T-cell (primary cell): ENCODE measurements at regions not wholly inside any gene's neighbourhood (a gene's known extent, or its start where the extent isn't known, plus 50 kb on each side); places are given as distances from the start of the nearest gene placed in this dataset.
"Not testable (repeated sequence)": the region's sequence is repeated elsewhere in the genome, so short reads cannot be mapped to it uniquely, and the experiment has no call there.

ENCODE experiments used
- ATAC-seq, 4 experiments: fragments of 200-7000 bp in 3 of 4; fragments of 150-1000 bp in 1 of 4; cut with Tn5 transposase; replicated peaks in 1 of 4; 1 replicate in 3 of 4; 2 replicates in 1 of 4; pipeline ENCODE4 v1.10.0; 2021; ENCODE audit warnings: moderate library complexity in 3 of 4, mild to moderate bottlenecking in 2 of 4, moderate number of reproducible peaks in 1 of 4
- CTCF ChIA-PET, 2 donors: fragments of 300-600 bp; sonication (Branson Sonifier 250); formaldehyde crosslinking; loops; one replicate each; lab custom pipeline; 2022; ENCODE audit warnings: antibody characterized with exemption in 2 of 2; lab: Charles Lee
- POLR2A ChIA-PET, 2 donors: fragments of 300-600 bp; sonication (Branson Sonifier 250); formaldehyde crosslinking; loops; one replicate each; lab custom pipeline; 2022; ENCODE audit warnings: antibody characterized with exemption in 2 of 2; lab: Charles Lee
- DNase-seq, 35 experiments: peaks; one replicate each; pipeline versions ENCODE4 v3.0.0 to v3.0.0-alpha.2; 2013 to 2023
- H3K27ac ChIP-seq: one replicate; pipeline ENCODE4 v1.5.1; 2013; ENCODE audit warnings: low read length
- H3K27me3 ChIP-seq, 2 experiments: replicated peaks in 1 of 2; 1 replicate in 1 of 2; 2 replicates in 1 of 2; pipeline versions ENCODE4 v1.6.1 to v1.7.0; 2013; ENCODE audit warnings: low read length in 1 of 2, mixed read lengths in 1 of 2; ENCODE audit not compliant: control insufficient read depth in 2 of 2, insufficient read depth in 2 of 2; ENCODE audit errors: extremely low read depth in 1 of 2
- H3K36me3 ChIP-seq, 2 donors: 1 replicate in 1 of 2; 2 replicates in 1 of 2; pipeline versions ENCODE4 v1.6.1 to v1.7.0; 2013; ENCODE audit warnings: low read length in 1 of 2; ENCODE audit not compliant: control insufficient read depth in 2 of 2, insufficient read depth in 1 of 2; ENCODE audit errors: extremely low read depth in 1 of 2
- H3K4me1 ChIP-seq, 2 experiments: 1 replicate in 1 of 2; 2 replicates in 1 of 2; pipeline versions ENCODE4 v1.6.1 to v1.7.0; 2013; ENCODE audit warnings: low read length in 2 of 2, mixed read lengths in 1 of 2; ENCODE audit not compliant: insufficient read depth in 2 of 2, control insufficient read depth in 1 of 2; ENCODE audit errors: extremely low read depth in 1 of 2
- H3K4me3 ChIP-seq, 2 donors: 1 replicate in 1 of 2; 2 replicates in 1 of 2; pipeline versions ENCODE4 v1.5.1 to v1.7.0; 2013; ENCODE audit warnings: mild to moderate bottlenecking in 2 of 2, low read length in 1 of 2, moderate library complexity in 1 of 2; ENCODE audit not compliant: control insufficient read depth in 1 of 2; ENCODE audit errors: extremely low read depth in 1 of 2
- H3K9me3 ChIP-seq: 2 replicates; pipeline ENCODE4 v1.7.0; 2013
- H3K27ac Mint-ChIP-seq, 2 donors: one replicate each; pipeline ENCODE4 v1.8.0; 2020 to 2021; ENCODE audit warnings: mild to moderate bottlenecking in 2 of 2, mixed read lengths in 2 of 2
- H3K27me3 Mint-ChIP-seq, 2 donors: one replicate each; pipeline ENCODE4 v1.8.0; 2021 to 2022; ENCODE audit warnings: mixed read lengths in 2 of 2
- H3K36me3 Mint-ChIP-seq: one replicate; pipeline ENCODE4 v1.8.0; 2021; ENCODE audit warnings: mixed read lengths
- H3K4me1 Mint-ChIP-seq, 3 donors: one replicate each; pipeline ENCODE4 v1.8.0; 2020 to 2022; ENCODE audit warnings: mixed read lengths in 3 of 3, mild to moderate bottlenecking in 1 of 3
- H3K4me3 Mint-ChIP-seq, 3 donors: one replicate each; pipeline ENCODE4 v1.8.0; 2020 to 2022; ENCODE audit warnings: mild to moderate bottlenecking in 3 of 3, mixed read lengths in 3 of 3, moderate library complexity in 3 of 3
- H3K9me3 Mint-ChIP-seq, 3 donors: one replicate each; pipeline ENCODE4 v1.8.0; 2020 to 2022; ENCODE audit warnings: mixed read lengths in 3 of 3
- WGBS: methylation state at CpG from one replicate; pipeline ENCODE4 v1.1.5; 2013; ENCODE audit warnings: missing lambda C conversion rate; ENCODE audit not compliant: insufficient coverage; 5-methylcytosine and 5-hydroxymethylcytosine counted together

DNA sequence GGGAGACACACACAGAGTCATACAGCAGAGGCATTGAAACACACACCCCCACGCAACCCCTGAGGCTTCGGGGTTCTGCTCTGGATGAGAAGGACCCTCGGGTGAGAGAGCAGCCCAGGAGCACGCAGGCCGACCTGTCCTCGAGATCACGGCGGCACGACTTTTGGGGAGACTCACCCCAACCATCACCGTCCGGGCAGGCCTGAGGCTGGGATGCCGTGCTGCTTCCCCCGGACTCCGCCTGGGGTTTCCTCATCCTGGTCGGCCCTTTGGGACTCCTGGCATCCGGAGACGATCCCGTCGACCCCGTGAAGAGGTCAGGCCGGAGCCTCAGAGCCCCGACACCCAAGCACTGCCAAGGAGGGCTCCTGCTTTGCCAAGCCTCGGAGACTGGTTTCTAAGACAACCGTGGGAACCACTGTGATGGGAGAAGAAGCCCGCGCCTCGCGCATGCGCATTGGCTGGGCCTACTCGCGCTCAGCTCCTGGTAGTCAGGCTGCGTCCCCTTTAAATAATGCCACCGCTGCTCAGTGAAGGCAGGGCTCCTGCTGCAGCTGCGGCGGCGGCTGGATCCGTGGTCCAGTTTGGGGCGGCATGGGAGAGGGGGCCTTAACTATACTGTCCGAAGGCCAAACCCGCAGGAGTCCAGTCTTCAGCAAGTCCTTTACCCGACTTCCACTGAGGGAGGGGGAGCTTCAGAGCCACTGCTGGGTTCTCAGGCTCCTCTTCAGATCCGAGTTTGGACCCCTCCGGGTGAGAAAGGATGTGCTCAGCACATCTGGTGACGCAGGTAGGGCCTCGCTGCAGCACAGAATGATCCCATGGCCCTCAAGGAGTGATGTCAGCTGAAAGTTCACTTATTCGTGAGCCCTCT, 171.4 kb upstream of the ZNF337 start:
- Mint-ChIP-seq H3K36me3 (no peaks in the 10 kb centered on the region), H3K4me1 (peaks cover 30 to 42% (median 32%) of the 10 kb centered on the region in 3 donors), H3K4me3 (peak overlapping the region; percentile 31 to 63 (median 42)), H3K9me3 (no peaks in the 10 kb centered on the region), H3K27me3 (peaks cover 38 to 46% of the 10 kb centered on the region in 2 donors), H3K27ac (no peak overlapping the region)
- Histone ChIP-seq H3K27me3 (peaks cover 7 to 65% of the 10 kb centered on the region in 2 experiments), H3K4me1 (peaks cover 0 to 31% of the 10 kb centered on the region in 2 experiments), H3K27ac (no peak overlapping the region), H3K9me3 (no peaks in the 10 kb centered on the region), H3K4me3 (peak overlapping the region; percentile 40 to 72), H3K36me3 (no peaks in the 10 kb centered on the region)
- 28% methylated on average over 46 of the region's 46 CpGs for WGBS
- ATAC-seq, result peak; percentile 73 to 77 (median 76)
- ChIA-PET CTCF (no interaction called here), POLR2A (no interaction called here)
- DNase-seq, result peak in 32 of 35 experiments; percentile 39 to 77 (median 59)

DNA sequence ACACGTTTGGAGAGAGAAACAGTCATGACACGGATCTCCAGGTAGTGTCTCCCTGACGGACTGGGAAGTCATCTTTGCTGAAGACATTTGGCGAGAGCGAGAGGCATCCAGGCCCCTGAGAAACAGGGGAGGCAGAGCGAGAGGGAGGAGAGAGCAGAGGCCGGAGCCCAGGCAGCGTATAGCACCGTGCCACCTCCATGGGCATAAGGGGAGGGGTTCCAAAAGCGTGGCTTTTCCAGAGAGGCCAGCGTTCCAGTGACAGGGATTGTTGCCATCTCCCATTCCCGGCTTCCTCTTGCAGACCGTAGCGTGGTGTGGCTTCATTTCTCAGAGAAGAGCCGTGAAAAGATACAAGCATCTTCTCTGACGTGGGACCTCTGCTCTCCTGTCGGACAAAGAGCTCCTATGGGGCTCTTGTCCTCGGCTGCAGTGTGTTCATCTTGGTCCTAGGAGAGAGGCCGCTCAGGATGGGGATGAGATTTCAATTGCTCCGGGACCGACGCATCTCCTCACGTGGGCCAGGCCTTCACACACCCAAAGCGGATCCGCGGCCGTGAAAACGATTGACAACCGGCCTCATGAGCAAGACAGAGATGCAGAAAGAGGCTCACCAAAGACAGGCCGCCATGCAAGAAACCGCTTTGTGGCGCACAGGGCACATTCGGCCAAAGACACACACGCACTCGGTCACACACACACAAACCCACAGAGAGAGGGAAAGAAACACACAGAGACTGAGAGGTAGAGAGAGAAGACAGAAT, 170.5 kb upstream of the ZNF337 start:
- H3K9me3 ChIP-seq, DNase-seq, H3K27ac ChIP-seq, H3K36me3 ChIP-seq, CTCF ChIA-PET, POLR2A ChIA-PET, H3K4me3 ChIP-seq, ATAC-seq, H3K9me3 Mint-ChIP-seq, H3K36me3 Mint-ChIP-seq: not testable (repeated sequence)
- Mint-ChIP-seq H3K4me1 (peaks cover 38 to 51% (median 40%) of the 10 kb centered on the region in 3 donors), H3K27ac (peak overlapping the region in 1 of 2 donors; percentile 17), H3K4me3 (peak overlapping the region; percentile 4 to 63 (median 18)), H3K27me3 (peaks cover 46 to 51% of the 10 kb centered on the region in 2 donors)
- peaks cover 0 to 39% of the 10 kb centered on the region in 2 experiments for H3K4me1 ChIP-seq
- H3K27me3 ChIP-seq, result peaks cover 7 to 73% of the 10 kb centered on the region in 2 experiments
- WGBS, result 84% methylated on average over 23 of the region's 35 CpGs

GRCh38 chr20:25865715-25866656, 169.3 kb upstream of the ZNF337 start:
- Mint-ChIP-seq H3K27ac (no peak overlapping the region), H3K27me3 (peaks cover 53 to 57% of the 10 kb centered on the region in 2 donors), H3K4me3 (peak overlapping the region; percentile 7 to 75 (median 60)), H3K9me3 (no peaks in the 10 kb centered on the region), H3K4me1 (peaks cover 49 to 63% (median 50%) of the 10 kb centered on the region in 3 donors), H3K36me3 (no peaks in the 10 kb centered on the region)
- ATAC-seq, result peak; percentile 35 to 58 (median 46)
- Histone ChIP-seq H3K4me3 (peak overlapping the region; percentile 21 to 62), H3K9me3 (no peaks in the 10 kb centered on the region), H3K4me1 (peaks cover 2 to 51% of the 10 kb centered on the region in 2 experiments), H3K27me3 (peaks cover 9 to 86% of the 10 kb centered on the region in 2 experiments), H3K27ac (no peak overlapping the region), H3K36me3 (no peaks in the 10 kb centered on the region)
- CTCF ChIA-PET, result no interaction called here
- WGBS, result 29% methylated on average over 41 of the region's 43 CpGs
- peak in 33 of 35 experiments; percentile 37 to 83 (median 64) for DNase-seq
- POLR2A ChIA-PET, result no interaction called here

DNA sequence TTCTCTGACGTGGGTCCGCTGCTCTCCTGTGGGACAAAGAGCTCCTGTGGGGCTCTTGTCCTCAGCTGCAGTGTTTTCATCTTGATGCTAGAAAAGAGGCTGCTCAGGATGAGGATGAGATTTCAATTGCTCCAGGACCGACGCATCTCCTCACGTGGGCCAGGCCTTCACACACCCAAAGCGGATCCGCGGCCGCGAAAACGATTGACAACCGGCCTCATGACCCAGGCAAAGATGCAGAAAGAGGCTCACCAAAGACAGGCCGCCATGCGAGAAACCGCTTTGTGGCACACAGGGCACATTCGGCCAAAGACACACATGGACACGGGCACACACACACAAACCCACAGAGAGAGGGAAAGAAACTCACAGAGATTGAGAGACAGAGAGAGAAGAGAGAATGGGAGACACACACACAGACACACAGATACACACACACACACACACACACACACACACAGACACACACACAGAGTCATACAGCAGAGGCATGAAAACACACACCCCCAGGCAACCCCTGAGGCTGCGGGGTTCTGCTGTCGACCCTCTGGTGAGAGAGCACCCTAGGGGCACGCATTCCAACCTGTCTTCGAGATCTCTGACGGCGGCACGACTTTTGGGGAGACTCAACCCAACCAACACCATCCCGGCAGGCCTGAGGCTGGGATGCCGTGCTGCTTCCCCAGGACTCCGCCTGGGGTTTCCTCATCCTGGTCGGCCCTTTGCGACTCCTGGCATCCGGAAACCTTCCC, 168.5 kb upstream of the ZNF337 start:
- Histone ChIP-seq H3K4me1 (peaks cover 2 to 59% of the 10 kb centered on the region in 2 experiments), H3K4me3 (peak overlapping the region; percentile 21 to 62), H3K27me3 (peaks cover 9 to 94% of the 10 kb centered on the region in 2 experiments)
- WGBS, result 64% methylated on average over 23 of the region's 30 CpGs
- CTCF ChIA-PET, DNase-seq, H3K9me3 ChIP-seq, H3K36me3 ChIP-seq, ATAC-seq, H3K27ac ChIP-seq, H3K9me3 Mint-ChIP-seq, POLR2A ChIA-PET, H3K27ac Mint-ChIP-seq, H3K36me3 Mint-ChIP-seq: not testable (repeated sequence)
- H3K27me3 Mint-ChIP-seq, result peaks cover 61 to 65% of the 10 kb centered on the region in 2 donors
- H3K4me1 Mint-ChIP-seq, result peaks cover 56 to 71% (median 58%) of the 10 kb centered on the region in 3 donors
- H3K4me3 Mint-ChIP-seq, result peak overlapping the region; percentile 7 to 75 (median 60)

DNA sequence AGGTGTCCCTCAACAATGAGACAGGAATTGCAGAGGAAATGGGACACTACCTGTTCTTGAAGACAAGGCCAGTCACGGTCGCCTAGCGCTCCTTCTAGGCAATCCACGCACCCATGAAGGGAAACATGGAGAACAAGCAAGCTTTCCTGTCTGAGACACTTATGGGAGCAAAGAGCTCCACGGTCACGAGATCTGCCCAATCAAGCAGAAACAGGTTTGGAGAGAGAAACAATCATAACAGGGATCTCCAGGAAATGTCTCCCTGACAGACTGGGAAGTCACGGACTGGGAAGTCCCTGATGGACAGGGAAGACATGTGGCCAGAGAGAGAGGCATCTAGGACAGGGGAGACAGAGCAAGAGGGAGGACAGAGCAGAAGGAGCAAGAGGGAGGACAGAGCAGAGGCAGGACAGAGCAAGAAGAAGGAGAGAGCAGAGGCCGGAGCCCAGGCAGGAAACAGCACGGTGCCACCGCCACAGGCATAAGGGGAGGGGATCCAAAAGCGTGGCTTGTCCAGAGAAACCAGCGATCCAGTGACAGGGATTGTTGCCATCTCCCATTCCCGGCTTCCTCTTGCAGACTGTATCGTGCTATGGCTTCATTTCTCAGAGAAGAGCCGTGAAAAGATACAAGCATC, 167.8 kb upstream of the ZNF337 start:
- POLR2A ChIA-PET, result no interaction called here
- no peak for ATAC-seq
- Mint-ChIP-seq H3K27me3 (peaks cover 63 to 72% of the 10 kb centered on the region in 2 donors), H3K9me3 (no peaks in the 10 kb centered on the region), H3K36me3 (no peaks in the 10 kb centered on the region), H3K4me3 (peak overlapping the region in 2 of 3 donors; percentile 7 to 75), H3K4me1 (peaks cover 60 to 78% (median 65%) of the 10 kb centered on the region in 3 donors), H3K27ac (no peak overlapping the region)
- Histone ChIP-seq H3K9me3 (no peaks in the 10 kb centered on the region), H3K27ac (no peak overlapping the region), H3K27me3 (peaks cover 9 to 97% of the 10 kb centered on the region in 2 experiments), H3K36me3 (no peaks in the 10 kb centered on the region), H3K4me3 (no peak overlapping the region), H3K4me1 (peaks cover 2 to 66% of the 10 kb centered on the region in 2 experiments)
- WGBS, result 80% methylated on average over 15 of the region's 15 CpGs
- CTCF ChIA-PET, result no interaction called here
- DNase-seq, result no peak
